Effector memory CD4-positive, alpha-beta T cell (primary cell): ENCODE measurements at regions not wholly inside any gene's neighbourhood (a gene's known extent, or its start where the extent isn't known, plus 50 kb on each side); places are given as distances from the start of the nearest gene placed in this dataset.

ENCODE experiments used
- DNase-seq, 3 donors: peaks; one replicate each; pipeline ENCODE4 v3.0.0-alpha.2; 2020
- H3K27ac ChIP-seq: 2 replicates; pipeline ENCODE4 v1.7.0; 2013; ENCODE audit warnings: mild to moderate bottlenecking, low read length, moderate library complexity; ENCODE audit not compliant: insufficient read depth, poor library complexity, severe bottlenecking
- H3K27me3 ChIP-seq: replicated peaks from 2 replicates; pipeline ENCODE4 v1.7.0; 2013; ENCODE audit warnings: mild to moderate bottlenecking, low read length; ENCODE audit not compliant: insufficient read depth, control insufficient read depth, poor library complexity, severe bottlenecking
- H3K36me3 ChIP-seq: 2 replicates; pipeline ENCODE4 v1.7.0; 2013; ENCODE audit warnings: mild to moderate bottlenecking, low read length, moderate library complexity; ENCODE audit not compliant: control insufficient read depth, insufficient read depth
- H3K4me1 ChIP-seq: 2 replicates; pipeline ENCODE4 v1.7.0; 2013; ENCODE audit warnings: low read length, mild to moderate bottlenecking; ENCODE audit not compliant: control insufficient read depth, insufficient read depth, poor library complexity, severe bottlenecking
- H3K4me3 ChIP-seq: 2 replicates; pipeline ENCODE4 v1.7.0; 2013; ENCODE audit warnings: low read length, low read depth, mild to moderate bottlenecking; ENCODE audit not compliant: insufficient read depth, poor library complexity, severe bottlenecking
- H3K9me3 ChIP-seq: 2 replicates; pipeline ENCODE4 v1.7.0; 2013; ENCODE audit warnings: mild to moderate bottlenecking, low read length, moderate library complexity; ENCODE audit not compliant: control insufficient read depth

DNA sequence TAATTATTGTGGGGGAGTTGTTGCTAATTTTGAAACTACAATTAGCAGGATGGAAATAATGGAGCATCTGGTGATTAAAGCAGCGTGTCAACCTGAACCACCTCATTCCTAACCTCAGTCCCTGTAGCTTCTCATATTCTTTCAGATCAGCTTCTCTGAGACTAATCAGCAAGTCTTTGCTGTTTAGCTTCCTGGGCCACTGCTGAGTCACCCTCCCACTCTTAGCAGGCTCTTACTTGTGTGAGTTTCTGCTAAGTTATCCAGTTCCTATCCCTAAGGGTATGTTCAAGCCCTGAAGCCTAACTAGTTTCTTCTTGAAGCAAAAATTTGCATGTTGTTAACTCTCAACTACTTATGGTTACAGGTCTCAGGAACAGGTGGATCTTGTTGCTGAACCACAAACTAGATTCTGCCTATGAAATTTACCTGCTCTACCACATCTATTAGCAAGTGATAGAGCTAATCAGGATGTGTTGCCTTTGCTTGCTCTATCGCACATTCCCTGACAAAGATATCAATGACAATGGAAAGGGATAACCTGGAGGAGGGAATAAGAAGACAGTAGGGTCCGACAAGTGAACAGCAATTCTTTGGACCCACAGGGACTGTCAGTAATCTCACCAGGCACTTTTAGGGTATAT is 134.2 kb downstream of the EIF4E start:
- Histone ChIP-seq H3K36me3 (no peaks in the 10 kb centered on the region), H3K4me1 (no peaks in the 10 kb centered on the region), H3K4me3 (no peak overlapping the region), H3K27me3 (no peaks in the 10 kb centered on the region), H3K27ac (no peak overlapping the region), H3K9me3 (no peaks in the 10 kb centered on the region)
- no peak for DNase-seq

DNA sequence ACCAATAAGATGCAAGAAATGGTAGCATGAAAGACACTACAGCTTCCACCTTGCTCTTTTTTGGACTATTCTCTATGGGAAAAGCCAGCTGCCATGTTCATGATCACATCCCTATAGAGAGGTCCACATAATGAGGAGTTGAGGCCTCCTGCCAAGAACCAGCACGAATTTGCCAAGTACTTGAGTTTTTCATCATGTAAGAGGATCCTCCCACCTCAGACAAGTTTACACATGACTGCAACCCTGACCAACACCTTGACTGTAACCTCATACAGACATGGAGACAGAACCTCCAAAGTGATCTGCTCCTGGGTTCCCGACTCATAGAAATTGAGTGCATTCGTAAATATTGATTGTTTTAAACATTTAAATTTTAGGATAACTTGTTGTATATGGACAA is 135.2 kb upstream of the TSPAN5 start:
- DNase-seq, result no peak
- H3K9me3 ChIP-seq, result no peaks in the 10 kb centered on the region
- H3K27me3 ChIP-seq, result no peaks in the 10 kb centered on the region
- H3K27ac ChIP-seq, result no peak overlapping the region
- no peaks in the 10 kb centered on the region for H3K4me1 ChIP-seq
- no peak overlapping the region for H3K4me3 ChIP-seq
- no peaks in the 10 kb centered on the region for H3K36me3 ChIP-seq

DNA sequence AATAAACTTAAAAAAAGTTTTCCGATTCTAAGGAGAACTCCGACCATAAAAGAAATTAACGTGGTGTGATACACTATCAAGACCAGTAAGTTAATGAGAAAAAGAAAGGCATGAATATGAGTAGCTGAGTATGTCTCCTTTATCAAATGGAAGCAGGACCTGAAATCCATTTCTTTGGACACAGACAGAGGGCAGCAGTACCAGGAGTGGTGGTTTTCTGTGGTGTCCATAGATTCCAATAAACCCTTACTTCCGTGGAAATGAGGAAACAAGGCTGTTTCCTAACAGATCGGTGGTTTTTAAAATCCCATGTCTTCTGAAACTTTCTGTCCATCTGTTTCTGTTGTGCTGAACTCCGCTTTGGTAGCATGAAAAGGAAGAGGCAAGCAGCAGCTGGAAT is 128.5 kb upstream of the TSPAN5 start:
- Histone ChIP-seq H3K4me1 (no peaks in the 10 kb centered on the region), H3K27me3 (no peaks in the 10 kb centered on the region), H3K9me3 (no peaks in the 10 kb centered on the region), H3K36me3 (no peaks in the 10 kb centered on the region), H3K4me3 (no peak overlapping the region), H3K27ac (no peak overlapping the region)
- no peak for DNase-seq

DNA sequence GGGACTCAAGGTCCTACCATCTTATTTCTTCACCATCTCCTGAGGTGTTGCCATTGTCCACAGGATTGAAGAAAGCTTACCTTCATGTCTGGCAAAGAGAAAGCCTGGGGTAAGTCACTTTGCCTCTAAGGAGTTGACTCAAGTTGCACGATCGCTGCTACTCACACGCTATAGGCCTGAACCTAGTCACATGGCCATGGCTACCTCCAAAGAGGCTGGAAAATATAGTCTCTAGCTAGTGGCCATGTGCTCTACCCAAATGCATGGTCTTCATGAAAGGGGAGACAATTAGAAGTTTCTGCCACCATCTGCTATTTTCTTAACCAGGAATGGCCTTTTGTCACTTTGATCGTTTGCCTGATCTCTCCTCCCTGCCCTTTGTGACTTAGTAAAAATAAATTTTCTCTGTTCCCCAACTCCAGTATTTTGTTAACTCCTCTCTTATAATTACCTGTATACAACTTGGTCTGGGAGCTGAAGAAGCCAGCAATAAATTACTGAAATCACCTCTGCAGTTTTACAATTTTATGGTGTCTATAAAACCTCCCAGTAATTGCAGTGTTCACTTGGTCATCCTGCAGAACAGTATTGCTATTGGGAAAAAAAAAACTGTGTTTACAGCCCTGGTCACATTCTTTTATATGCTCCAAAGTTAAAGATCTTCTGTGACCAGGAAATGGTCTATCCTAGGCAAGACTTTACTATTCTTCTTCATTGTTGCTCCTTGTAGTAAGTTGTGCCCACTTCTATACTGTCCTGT is 126.7 kb upstream of the TSPAN5 start:
- DNase-seq, result no peak
- Histone ChIP-seq H3K27ac (no peak overlapping the region), H3K4me1 (no peaks in the 10 kb centered on the region), H3K4me3 (no peak overlapping the region), H3K9me3 (no peaks in the 10 kb centered on the region), H3K27me3 (no peaks in the 10 kb centered on the region), H3K36me3 (no peaks in the 10 kb centered on the region)

DNA sequence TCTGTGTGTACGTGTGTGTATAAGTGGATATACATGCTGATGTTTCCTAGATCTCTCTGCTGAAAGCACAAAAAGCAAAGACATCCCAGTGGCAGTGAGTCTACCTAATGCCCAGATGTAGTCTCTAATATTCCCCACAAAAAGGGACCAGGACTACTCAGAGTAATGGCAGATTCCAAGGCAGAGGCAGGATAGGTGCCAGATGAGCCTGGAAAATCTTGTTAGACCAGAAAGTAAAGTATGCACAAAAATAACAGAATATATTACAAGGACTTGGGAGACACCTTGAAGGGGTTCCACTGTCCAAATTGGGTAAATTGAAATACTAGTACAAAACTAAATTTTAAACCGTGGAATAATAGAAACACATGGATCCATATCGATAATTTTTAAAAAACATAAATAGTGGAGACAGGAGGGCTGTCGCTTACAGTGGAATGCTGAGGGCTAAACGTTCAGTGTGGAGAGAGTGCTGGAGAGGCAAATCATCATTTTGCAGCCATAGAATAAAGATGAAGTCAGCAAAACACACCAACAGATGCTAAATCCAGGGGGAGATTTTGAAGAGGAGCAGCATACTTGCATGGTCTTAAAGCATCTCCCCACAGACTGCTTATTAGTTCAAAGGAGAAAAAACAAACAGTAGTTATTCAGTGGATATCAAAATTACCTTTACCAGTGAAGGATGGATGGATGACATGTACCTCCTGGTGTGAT is 123.4 kb upstream of the TSPAN5 start:
- H3K27ac ChIP-seq, result no peak overlapping the region
- no peaks in the 10 kb centered on the region for H3K27me3 ChIP-seq
- DNase-seq, result no peak
- H3K4me3 ChIP-seq, result no peak overlapping the region
- no peaks in the 10 kb centered on the region for H3K9me3 ChIP-seq
- H3K4me1 ChIP-seq, result no peaks in the 10 kb centered on the region
- no peaks in the 10 kb centered on the region for H3K36me3 ChIP-seq

DNA sequence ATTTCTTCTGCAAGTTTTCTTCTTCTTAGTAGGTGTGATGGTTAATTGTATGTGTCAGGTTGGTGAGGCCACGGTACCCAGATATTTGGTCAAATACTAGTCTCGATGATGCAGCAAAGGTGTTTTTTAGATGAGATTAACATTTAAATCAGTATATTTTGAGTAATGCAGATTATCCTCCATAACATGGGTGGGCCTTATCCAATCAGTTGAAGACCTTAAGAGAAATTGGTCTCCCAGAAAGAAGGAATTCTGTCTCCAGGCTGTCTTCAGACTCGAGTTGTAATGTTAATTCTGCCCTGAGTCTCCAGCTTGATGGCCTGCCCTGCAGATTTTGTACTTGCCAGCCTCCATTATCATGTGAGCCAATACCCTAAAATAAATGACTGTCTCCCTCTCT is 122.5 kb upstream of the TSPAN5 start:
- no peaks in the 10 kb centered on the region for H3K4me1 ChIP-seq
- DNase-seq, result no peak
- no peaks in the 10 kb centered on the region for H3K36me3 ChIP-seq
- no peaks in the 10 kb centered on the region for H3K27me3 ChIP-seq
- H3K27ac ChIP-seq, result no peak overlapping the region
- no peaks in the 10 kb centered on the region for H3K9me3 ChIP-seq
- H3K4me3 ChIP-seq, result no peak overlapping the region

DNA sequence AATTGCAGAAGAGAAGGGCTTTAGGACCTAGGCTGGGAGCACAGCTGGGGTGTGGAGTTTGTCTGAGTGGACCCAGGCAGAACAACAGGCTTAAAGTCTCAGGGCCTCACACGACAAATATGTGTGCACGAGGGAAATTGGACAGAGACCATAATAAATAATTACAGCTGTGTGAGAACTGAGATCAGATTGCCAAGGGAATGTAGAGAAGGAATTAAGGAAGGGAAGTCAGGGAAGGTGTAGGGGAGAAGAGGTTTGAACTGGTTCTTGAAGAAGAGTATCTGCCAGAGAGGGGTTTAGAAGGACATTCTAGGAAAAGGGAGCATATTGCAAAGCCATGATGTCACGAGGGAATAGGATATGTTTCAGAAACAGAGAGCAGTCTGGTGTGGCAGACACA is 120.7 kb upstream of the TSPAN5 start:
- Histone ChIP-seq H3K27ac (no peak overlapping the region), H3K4me3 (no peak overlapping the region), H3K36me3 (no peaks in the 10 kb centered on the region), H3K9me3 (no peaks in the 10 kb centered on the region), H3K4me1 (no peaks in the 10 kb centered on the region), H3K27me3 (no peaks in the 10 kb centered on the region)
- no peak for DNase-seq

DNA sequence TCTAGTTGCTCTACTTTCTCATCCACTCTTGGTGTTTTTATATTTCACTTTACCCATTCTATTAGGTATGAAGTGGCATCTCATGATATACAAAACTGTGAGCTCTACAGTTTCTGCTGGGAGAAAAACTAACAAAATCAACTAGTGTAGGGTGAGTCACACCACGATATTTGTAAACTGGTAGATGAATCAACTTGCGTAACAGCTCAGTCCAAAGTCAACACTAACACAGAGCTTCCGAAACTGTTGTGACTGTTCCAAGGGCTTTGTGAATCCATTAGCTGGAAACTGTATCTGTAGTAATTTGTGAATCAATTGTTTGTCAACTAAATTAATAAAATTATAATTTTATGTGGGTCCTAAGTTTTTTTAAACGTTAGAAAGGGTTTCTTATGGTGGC is 119.8 kb upstream of the TSPAN5 start:
- no peaks in the 10 kb centered on the region for H3K36me3 ChIP-seq

DNA sequence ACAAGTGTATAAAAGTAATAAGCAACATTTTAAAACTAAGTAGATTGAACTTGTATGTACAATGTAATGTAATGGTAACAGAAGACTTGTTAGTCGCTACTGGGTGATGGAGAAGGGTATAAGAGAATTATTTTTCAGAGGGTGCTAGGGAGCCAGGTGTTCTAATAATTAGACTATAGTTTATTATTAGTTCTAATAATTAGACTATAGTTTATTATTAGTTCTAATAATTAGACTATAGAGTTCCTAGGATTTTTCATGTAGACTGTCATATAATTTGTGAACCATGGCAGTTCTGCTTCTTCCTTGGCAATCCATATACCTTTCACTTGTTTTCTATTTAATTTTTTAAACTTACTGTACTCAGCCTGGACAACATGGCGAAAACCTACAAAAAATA is 117.3 kb upstream of the TSPAN5 start:
- H3K27me3 ChIP-seq, result no peaks in the 10 kb centered on the region
- no peak overlapping the region for H3K4me3 ChIP-seq
- no peaks in the 10 kb centered on the region for H3K9me3 ChIP-seq
- DNase-seq, result no peak
- no peaks in the 10 kb centered on the region for H3K4me1 ChIP-seq
- no peak overlapping the region for H3K27ac ChIP-seq
- H3K36me3 ChIP-seq, result no peaks in the 10 kb centered on the region

More for the DNA sequence above, 119.8 kb upstream of the TSPAN5 start:
- no peak overlapping the region for H3K4me3 ChIP-seq
- no peak overlapping the region for H3K27ac ChIP-seq
- DNase-seq, result no peak
- no peaks in the 10 kb centered on the region for H3K27me3 ChIP-seq
- H3K4me1 ChIP-seq, result no peaks in the 10 kb centered on the region
- H3K9me3 ChIP-seq, result no peaks in the 10 kb centered on the region

DNA sequence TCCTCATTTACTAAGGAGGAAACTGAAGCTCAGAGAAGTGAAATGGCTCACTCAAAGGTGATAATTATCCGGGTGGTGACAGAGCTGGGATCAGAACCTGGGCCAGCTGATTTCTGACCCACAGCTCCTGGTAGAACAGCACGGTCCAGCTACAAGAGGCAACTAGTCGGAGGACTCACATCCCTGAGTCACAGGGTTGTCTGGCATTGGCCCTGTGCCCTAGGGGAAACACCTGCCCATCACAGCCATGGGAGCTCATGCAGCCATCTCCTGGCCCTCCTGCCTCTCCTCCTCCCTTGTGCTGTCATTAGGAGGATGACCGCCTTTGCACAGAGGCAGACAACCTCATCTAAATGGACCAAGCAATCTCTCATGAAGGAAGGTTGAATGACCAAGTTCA is 115.2 kb upstream of the TSPAN5 start:
- Histone ChIP-seq H3K27ac (no peak overlapping the region), H3K4me1 (no peaks in the 10 kb centered on the region), H3K27me3 (no peaks in the 10 kb centered on the region), H3K36me3 (no peaks in the 10 kb centered on the region), H3K4me3 (no peak overlapping the region), H3K9me3 (no peaks in the 10 kb centered on the region)
- DNase-seq, result no peak
